ENCODE measurements at regions not wholly inside any gene's neighbourhood (a gene's known extent, or its start where the extent isn't known, plus 50 kb on each side); places are given as distances from the start of the nearest gene placed in this dataset.

DNA sequence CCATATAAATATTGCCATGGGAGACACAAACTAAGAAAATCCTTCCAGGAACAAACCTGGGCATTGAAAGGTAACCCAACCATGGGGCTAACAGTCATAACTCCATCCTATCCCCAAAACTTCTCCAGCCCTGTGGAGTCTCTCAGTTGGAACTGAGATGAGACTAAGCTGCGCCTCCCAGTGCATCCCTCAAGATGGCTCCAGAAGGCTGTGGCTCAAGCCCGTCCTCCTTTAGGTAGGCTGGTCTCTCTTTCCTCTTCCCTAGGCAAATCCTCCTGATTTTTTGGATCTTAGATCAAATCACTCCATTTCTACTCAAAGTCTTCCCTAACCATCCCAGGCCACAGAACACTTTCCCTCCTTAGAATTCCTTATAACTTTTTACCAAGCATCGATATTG lies 364.3 kb upstream of the CCDC196 start:
- no peak for DNase-seq

DNA sequence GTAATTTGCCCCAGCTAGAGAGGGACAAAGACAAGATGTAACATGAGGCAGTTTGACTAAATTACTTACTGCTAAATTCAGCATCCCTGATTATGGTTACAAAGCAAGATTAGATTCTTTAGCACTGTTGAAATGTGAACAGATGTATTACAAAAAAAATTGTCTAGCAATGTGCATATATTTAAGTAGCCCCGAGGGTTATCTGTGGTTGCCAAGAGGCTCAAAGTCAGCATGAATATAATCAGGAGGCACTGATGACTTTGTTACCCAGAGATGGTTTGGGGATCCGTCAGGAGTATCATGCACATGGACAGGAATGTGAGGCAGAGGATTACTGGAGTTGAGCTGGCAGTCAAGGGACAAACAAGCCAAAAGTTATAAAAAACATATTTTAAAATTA lies 356.9 kb upstream of the CCDC196 start:
- DNase-seq: no peak

DNA sequence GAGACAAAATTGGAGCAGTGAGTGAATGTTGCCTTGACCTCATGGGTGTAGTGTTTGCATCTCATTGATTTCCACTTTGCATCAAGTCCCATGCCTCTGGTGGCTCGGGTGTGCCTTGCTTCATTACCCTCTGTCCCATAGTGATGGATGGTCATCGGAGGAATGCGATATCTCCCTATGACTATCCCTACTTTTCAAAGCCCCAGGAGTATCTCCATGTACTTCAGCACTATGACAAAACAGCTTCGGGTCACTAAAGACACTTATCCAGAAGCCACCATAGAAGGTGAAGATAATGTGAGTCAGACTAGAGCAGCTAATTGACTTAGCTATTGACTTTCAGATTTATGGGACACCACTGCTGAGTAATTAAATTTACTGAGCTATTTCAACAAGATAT lies 355.1 kb upstream of the CCDC196 start:
- no peak for DNase-seq

DNA sequence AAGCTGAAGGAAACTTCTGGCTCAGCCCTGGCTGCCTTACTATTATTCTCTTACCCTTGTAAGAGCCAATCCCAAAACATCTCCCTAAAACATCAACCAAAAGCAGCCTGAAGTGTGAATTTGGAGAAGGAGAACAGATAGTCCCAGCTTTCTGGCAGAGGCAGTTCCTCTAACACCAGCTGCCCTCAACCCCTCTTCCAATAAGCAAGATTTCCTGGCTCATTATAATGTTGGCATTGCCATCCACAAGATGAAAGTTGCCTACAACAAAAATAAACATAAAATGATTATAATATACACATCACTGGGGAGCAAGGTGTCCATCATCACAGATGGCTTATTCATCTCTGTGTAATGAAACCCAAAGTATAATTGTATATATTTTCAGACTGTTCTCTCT lies 352.5 kb upstream of the CCDC196 start:
- DNase-seq: no peak

DNA sequence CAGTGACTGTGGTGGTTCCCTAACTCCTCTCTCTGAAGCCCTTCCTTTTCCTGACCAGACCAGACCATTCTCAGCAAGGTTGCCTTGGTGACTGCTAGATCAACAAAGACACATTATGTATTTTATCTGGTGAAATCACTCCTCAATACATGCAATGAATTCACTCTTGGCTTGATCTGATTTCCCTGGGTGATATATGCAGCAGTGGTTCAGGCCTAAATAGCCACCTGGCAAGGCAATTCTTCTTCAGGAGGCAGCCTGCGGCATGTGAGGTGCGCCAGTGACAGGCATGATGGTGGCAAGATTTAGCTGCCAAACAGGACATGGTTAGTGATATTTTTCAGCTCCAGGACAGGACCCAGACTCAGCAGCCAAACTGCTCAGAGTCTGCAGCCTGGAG lies 350.3 kb upstream of the CCDC196 start:
- DNase-seq: no peak

DNA sequence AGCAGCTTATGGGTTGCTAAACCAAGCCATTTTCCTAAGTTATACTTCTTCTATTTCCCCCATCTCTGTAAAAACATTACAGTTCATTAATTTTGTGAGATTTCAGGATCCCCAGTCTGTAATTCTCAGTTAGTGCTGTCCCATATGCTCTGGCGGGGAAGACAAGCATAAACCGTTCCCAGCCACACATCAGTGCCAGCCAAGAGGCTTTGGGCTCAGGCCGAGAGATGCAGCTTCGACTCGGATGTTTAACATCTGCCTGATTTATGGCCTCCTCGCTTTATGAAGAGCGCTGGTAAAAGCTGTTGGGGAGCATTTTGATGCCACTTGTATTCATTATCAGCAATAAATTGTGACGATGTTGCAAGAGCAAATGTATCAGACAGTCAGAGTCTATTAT lies 349.1 kb upstream of the CCDC196 start:
- DNase-seq: no peak

DNA sequence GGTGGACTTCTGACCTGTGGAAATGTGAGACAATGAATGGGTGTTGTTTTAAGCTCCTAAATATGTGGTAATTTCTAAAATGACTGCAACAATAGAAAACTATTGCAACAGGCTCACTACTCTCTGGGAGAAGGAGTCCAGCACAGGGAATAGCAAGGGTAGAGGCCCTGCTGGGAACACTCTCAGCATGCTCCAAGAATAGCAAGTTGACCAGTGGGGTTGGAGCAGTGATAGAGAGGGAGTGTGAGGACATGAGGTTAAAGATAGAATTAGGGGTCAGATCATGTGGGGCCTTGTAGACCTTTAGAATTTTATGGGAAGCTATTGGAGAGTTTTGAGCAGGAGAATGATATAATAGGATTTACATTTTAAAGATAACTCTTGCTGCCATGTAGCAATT lies 346.7 kb upstream of the CCDC196 start:
- DNase-seq: no peak

DNA sequence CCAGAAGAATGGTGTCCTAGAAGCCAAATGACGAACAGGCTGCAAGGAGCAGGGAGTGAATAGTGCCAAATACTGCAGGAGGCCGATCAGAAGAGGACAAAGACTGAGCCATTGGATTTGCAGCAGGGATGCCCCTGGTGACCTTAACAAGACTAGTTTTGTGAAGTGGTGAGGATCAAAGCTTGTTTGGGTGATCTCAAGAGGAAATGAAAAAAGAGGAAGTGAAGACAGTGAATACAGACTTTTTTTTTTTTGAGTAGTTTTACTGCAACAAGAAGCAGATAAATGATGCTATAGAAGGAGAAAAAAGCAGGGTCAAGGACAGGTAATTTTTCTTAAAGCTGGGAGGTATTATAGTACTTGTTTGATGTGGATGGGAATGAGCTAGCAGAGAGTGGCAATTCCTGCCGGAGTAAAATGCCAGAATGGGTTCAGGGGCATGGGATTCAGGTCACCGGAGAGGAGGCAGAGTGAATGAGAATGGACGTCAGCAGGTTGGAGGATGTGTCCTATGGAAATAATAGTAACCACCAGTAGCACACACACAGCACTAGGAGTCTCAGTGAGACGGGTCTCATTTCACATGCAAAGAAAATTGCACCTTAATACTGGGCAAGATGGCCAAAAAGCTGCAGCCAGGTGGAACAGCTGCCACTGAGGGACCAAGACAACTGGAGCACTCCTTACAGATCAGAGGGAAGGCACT lies 345.8 kb upstream of the CCDC196 start:
- no peak for DNase-seq

DNA sequence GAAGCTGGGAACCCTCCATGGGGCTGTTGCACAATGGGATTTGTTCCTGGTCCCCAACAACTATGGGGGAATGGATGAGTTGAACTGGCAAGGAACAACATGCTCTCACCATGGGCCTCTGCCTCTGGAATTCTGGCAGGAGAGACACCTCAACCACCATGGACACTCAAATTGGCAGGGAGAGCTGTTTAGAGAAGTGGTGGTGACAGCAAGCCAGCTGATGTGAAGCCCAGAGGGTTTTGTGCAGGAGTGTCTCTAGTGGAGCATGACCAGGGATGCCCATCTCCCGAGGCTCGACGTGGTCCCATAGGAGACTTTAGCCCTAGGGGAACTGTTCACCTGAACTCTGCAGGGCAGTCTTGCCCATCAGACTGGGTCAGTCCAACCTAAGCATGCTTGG lies 345.2 kb upstream of the CCDC196 start:
- DNase-seq: no peak

DNA sequence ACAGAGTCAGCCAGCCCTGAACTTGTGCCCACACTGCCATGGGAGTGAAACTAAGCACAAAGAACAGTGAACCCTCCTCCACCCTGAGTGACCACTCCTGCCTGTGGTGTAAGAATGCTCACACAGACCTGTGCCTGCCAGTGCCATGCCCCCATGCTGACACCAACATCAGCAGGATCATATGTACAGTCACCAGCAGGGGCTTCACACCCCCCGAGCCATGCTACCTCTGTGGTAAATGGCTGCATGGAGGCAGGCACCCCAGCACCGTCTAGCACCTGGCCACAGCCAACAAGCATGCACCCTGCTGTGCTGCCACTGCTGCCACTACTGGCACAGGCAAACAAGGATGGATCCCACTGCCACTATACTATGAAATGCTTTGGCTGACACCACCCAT lies 344.4 kb upstream of the CCDC196 start:
- no peak for DNase-seq

DNA sequence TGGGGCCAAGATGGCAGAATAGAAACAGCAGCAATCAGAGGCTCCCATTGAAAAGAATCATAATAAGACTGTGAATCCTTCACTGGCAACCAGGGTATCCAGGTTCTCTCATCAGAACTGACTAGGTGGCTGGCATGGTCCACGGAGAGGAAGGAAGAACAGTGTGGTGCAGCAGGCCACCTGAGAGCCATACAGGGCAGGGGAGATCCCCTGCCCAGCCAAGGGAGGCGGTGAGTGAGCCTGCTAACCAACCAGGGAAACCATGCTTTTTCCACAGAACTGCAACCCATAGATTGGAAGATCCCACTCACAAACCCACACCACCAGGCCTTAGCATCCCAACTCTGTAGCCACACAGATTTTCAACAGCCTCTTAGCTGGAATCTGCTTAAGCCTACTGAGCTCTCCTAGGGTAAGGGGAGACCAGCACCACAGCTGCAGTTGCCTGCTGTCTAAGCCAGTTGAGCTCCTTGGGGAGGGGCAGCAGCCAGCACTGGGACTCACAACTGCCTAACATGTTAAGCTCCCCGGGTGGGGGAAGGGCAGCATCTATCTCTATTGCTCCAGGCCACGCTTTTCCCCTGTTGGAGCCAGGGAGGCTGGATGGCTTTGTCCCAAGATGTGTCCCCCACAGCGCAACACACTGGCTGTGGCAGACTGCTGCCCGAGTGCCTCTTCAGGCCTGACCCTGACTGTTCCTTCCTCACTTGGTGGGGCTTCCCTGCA lies 342.6 kb upstream of the CCDC196 start:
- no peak for DNase-seq

DNA sequence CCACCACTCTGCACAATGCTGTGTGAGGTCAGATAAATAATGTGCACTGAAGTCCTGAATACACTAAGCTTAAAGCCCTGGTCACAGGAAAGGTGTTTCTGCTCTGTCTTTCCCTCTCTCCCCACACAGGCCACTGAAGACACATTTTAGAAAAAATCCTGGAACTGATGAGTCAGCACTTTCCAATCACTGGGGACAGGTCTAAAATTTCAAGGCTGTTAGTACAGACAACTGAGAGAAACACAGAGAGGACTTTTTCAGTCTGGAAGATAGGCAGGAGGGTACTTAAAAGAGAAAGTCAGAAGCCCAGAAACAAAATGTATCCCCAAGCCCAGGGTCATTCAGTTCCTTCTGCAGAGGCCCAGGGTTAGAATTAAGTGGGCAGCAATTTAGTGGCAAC lies 333.9 kb upstream of the CCDC196 start:
- DNase-seq: no peak

DNA sequence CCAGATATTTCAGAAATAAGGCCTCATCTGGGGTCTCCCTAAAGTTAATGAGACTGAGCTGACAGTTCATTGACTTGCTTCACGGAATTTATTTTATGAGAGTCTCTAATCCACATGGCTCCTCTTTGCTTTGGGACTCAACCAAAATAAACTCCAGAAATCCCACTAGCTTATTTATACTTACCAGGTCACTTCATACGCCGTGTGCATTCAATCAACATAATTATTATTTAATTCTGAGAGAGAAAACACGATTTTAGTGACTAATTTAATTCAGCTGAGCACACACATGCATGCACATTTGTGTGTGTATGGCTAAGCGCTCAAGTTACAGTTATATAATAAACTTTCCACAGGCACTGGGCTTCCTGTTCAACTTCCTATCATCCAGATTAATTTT lies 333.4 kb upstream of the CCDC196 start:
- no peak for DNase-seq

DNA sequence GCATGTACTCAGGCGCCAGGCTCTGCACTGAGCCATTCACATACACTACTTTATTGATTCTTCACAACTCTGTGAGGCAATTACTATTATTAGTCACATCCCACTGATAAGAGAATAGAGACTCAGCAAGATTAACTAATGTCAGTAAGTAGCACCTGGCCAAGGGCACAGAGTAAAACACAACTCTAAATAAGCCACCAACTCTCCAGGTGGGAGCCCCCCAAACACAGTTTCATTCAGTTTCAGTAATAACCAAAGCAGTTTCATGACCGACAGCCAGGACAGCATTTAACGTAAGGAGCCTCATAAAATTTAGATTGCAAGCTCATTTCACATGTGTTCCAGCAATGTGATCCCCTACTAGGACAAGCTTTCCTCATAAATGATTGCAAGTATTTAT lies 323.1 kb upstream of the CCDC196 start:
- DNase-seq: no peak

DNA sequence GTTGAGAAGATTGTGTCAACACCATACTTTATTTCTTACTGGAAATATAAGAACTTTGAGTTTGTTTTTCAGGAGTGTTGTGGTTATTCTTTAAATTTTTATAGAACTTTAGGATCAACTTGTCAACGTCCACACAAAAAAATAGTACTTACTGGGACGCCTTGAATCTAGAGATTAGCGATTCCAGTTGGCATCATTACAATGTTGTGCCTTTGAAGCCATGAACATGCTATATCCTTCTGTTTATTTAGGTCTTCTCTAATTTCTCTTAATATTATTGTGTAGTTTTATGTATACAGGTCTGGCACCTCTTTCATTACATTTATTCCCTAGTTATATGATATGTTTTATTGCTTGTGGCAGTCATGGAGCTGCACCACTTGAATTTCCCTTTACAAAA lies 320.8 kb upstream of the CCDC196 start:
- DNase-seq: no peak

DNA sequence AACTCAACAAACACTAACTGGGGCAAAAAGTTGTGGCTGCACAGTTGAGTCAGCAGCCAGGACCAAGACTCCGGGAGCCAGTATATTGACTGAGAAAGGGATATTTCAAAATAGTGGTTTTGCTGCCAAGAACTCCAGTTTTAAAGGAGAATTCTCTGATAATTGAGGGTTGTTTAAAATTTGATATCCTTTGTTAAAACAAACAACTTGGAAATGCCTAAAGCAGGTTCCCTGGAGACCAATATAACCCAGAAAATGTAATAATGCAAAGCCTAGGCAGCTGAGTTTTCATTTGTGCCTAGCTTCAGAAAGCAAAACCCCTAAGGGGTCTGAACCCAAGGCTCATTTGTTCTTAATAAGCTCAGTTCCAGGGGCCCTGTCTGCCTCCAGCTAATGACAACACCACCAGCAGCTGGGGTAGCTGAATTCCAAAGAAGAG lies 311.7 kb upstream of the CCDC196 start:
- DNase-seq: no peak

DNA sequence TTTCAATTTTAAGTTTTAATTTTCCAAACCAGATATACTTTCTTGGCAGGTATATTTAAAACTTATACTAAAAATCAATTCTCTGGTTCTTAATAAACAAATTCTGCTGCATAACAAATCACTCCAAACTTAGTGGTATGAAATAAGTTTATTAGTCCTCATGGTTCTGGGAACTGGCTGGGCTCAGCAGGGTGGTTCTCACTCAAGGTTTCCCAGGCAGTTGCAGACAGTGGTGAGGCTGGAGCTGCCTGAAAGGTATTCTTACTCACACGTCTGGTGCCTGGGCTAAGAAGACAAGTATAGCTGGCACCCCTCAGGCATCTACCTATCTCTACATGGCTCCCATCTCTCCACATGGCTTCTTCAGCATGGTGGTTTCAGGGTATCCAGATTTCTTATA lies 308.2 kb upstream of the CCDC196 start:
- DNase-seq: no peak

DNA sequence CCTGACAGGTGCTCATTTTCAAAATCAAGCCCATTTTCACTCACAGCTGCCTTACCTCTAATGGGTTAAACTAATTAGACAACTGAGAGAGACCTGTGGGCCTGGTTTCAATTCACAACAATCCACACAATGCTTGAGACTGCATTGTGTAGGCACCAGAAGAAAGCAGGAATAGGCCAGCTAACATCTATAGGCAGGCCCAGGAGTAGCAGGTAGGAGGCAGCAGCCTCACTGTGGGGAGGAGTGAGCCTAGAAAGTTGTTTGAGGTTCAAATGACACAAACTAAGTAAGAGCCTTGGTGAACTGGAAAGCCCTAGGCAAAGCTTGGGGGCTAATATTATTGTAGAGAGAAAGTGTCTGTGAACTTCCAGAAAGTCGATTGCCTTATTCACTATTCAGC lies 289.5 kb upstream of the CCDC196 start:
- DNase-seq: no peak

DNA sequence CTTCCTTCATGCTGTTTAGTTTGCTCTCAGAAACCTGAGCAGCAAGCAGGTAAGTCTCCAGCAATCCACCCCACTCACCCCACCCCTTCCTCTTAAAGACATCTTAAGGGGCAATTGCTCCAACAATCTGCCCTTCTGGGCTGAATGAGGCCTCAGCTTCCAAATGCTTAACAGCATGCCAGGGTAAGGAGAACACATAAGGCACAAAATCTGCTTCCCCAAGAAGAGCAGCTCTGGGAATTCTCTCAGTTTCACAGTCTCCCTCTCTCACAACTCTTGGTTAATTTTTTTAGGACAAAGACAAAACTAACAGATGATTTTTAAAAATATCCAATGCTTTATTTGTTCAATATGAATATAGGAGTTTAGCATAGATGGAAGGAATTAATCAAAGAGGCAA lies 288.9 kb upstream of the CCDC196 start:
- no peak for DNase-seq

DNA sequence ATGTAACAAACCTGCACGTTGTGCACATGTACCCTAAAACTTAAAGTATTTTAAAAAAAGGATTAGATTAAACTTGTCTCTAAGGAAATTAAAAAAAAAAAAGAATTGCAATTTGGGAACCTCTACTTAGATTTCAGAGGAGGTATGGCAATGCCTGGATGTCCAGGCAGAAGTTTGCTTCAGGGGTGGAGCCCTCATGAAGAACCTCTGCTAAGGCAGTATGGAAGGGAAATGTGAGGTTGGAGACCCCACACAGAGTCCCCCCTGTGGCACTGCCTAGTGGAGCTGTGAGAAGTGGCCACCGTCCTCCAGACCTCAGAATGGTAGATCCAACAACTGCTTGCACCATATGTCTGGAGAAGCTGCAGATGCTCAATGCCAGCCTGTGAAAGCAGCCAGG lies 279.6 kb upstream of the CCDC196 start:
- no peak for DNase-seq

DNA sequence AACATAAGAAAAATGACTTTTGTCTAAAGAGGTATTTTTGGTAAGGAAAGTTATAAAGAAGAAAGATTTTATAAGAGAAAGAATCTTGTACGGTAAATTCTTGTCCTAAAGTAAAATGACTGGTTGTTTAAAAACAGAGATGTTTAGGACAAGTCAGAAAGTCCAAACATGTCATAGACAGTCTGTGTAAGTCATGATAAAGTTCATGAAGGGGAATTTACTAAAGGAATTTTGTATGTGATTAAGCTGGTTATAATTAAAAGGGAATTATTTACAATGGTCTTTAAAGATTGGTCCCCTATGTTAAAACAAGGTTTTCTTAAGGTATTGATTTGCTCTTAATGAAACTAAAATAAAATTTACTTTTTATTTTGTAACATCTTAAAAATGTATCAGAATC lies 269.4 kb upstream of the CCDC196 start:
- DNase-seq: no peak

DNA sequence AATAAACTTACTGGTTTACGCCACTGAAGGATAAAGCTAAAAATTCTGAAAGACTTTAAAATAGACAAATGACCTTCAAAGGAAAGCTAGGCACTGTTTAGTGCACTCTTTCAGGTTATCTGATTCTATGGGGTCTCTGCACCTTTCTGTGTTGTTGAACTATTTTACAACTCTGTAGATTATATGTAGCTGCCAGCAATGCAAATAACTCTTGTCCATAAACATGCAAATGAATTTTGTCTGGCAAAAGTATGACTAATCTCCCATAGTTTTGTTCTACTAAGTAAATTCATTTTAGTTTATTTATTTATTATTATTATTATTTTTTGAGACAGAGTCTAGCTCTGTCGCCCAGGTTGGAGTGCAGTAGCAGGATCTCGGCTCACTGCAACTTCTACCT lies 266.3 kb upstream of the CCDC196 start:
- DNase-seq: no peak

DNA sequence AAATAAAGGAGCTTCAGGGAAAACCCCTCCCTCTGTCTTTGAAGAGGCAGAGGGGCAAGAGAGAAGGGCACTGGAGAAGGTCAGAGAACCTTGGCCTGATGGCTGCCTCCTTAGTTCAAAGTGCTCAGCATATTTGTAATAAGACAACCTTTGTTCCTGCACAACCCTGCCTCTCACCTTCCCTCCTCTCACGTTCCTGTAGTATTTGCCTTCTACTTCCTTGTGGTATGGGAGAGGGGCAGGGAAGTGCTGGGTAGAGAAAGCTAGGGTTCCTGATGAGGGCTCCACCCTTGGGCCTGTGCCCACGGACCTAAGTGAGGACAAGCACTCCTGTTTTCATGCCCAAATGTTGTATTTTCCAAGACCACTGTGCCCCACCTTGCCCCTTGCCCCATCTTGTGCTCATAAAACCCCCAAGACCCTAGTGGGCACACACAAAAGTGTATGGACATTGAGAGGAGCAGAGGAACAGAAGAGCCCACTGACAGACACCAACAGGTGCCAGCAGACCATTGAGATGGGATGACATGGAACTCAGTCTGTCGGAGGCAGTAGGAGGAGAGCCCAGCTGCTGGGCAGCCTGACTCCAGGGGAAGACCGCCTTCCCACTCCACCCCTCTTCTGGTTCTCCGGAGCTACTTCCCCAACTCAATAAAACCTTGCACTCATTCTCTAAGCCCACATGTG lies 261.5 kb upstream of the CCDC196 start:
- no peak for DNase-seq

DNA sequence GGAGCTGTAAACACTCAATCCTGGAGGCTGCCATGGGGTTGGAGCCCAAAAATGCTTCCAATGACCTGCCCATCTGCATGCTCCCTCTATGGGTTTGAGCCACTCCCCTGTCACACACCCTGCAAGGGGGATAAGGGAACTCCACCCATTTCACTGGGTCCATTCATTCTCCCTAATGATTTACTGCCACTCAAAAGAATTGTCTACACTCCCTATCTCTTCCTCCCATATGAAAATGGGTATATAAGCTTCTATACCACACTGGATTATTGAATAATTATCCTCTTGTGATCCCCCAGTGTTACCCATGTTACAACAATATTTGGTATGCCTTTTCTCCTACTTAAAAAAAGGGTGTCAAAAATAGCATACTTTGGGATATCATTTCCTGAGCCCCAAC lies 260.8 kb upstream of the CCDC196 start:
- no peak for DNase-seq

Data from activated CD8-positive, alpha-beta memory T cell treated with anti-CD3 and anti-CD28 coated beads for 24 hours (primary cell).